IPS-NIHi11 (cell line): ENCODE measurements at regions not wholly inside any gene's neighbourhood (a gene's known extent, or its start where the extent isn't known, plus 50 kb on each side); places are given as distances from the start of the nearest gene placed in this dataset.
A peak's percentile ranks its signal among the peaks of the same experiment; 100 is the strongest.
"Not testable (repeated sequence)": the region's sequence is repeated elsewhere in the genome, so short reads cannot be mapped to it uniquely, and the experiment has no call there.

Experiments used
- DNase-seq: peaks from one replicate; pipeline ENCODE4 v3.0.0; 2012; ENCODE audit warnings: mixed read lengths, low spot score

- DNase-seq, result not testable (repeated sequence)
Measured at GRCh38 chr16:29108625-29109169, 123.8 kb downstream of the LAT start.

GRCh38 chr16:29107299-29107698 lies 122.4 kb downstream of the LAT start:
- DNase-seq, result peak; percentile 72

GRCh38 chr16:29106259-29106908 lies 121.5 kb downstream of the LAT start:
- not testable (repeated sequence) for DNase-seq

- not testable (repeated sequence) for DNase-seq
Measured at GRCh38 chr16:29104600-29104999, 119.7 kb downstream of the LAT start.

- DNase-seq, result not testable (repeated sequence)
Measured at GRCh38 chr16:29097965-29098364, 113.1 kb downstream of the LAT start.

GRCh38 chr16:29094729-29095624 lies 110.1 kb downstream of the LAT start:
- DNase-seq, result not testable (repeated sequence)

GRCh38 chr16:29094325-29094724 lies 109.5 kb downstream of the LAT start:
- DNase-seq, result not testable (repeated sequence)

GRCh38 chr16:29089679-29090078 lies 104.8 kb downstream of the LAT start:
- not testable (repeated sequence) for DNase-seq

- DNase-seq, result not testable (repeated sequence)
Measured at GRCh38 chr16:29087673-29088072, 102.8 kb downstream of the LAT start.

GRCh38 chr16:29081829-29082639 lies 97.2 kb downstream of the LAT start:
- not testable (repeated sequence) for DNase-seq

- DNase-seq, result not testable (repeated sequence)
Measured at GRCh38 chr16:29074554-29075402, 89.9 kb downstream of the LAT start.

GRCh38 chr16:29062235-29062634 lies 77.4 kb downstream of the LAT start:
- not testable (repeated sequence) for DNase-seq

- not testable (repeated sequence) for DNase-seq
Measured at GRCh38 chr16:29061467-29061921, 76.6 kb downstream of the LAT start.

GRCh38 chr16:29060022-29060810 lies 75.4 kb downstream of the LAT start:
- DNase-seq, result not testable (repeated sequence)

GRCh38 chr16:29059575-29059974 lies 74.7 kb downstream of the LAT start:
- not testable (repeated sequence) for DNase-seq
